GM21825 (cell line): ENCODE measurements at regions not wholly inside any gene's neighbourhood (a gene's known extent, or its start where the extent isn't known, plus 50 kb on each side); places are given as distances from the start of the nearest gene placed in this dataset.

Experiments used
- ATAC-seq: cut with Tn5 transposase; IDR thresholded peaks from one replicate; pipeline ENCODE4 v1.9.1; 2021; ENCODE audit warnings: mild to moderate bottlenecking, moderate library complexity; ENCODE audit not compliant: unreplicated experiment

- no peak for ATAC-seq
These were observed 147.9 kb upstream of the STXBP6 start for GRCh38 chr14:25197885-25198284.

DNA sequence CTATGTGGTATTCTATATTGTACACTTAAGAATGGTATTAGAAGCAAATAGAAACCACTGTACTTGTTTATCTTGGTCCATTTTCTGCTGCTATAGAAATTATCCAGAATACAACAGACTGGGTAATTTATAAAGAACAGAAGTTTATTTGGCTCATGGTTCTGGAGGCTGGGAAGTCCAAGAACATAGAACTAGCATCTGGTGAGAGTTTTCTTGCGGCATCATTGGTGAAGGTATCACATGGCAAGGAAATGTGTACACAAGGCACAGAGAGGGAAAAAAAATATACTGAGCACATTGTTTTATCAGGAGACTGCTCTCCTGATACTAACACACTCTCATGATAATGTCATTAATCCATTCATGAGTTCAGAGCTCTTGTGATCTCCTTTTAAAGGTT is 130.3 kb upstream of the STXBP6 start:
- ATAC-seq: no peak

DNA sequence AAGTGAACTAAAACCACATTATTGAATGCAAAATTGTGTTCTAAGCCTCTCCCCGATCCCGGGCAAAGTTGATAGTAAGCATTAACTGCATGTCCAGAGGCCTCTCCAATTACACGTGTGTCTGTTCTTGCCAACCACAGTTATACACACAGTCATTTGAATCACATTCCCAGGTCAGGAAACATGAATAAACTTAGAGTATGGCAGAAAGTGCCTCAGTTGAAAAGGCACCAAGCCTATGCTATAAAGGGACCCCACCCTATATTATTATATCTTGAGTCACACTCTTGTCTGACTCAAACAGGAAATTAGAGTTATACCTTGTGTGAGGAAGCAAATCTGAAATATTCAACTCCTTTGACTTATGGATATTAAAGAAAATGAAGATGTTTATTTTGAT is 128.3 kb upstream of the STXBP6 start:
- no peak for ATAC-seq

DNA sequence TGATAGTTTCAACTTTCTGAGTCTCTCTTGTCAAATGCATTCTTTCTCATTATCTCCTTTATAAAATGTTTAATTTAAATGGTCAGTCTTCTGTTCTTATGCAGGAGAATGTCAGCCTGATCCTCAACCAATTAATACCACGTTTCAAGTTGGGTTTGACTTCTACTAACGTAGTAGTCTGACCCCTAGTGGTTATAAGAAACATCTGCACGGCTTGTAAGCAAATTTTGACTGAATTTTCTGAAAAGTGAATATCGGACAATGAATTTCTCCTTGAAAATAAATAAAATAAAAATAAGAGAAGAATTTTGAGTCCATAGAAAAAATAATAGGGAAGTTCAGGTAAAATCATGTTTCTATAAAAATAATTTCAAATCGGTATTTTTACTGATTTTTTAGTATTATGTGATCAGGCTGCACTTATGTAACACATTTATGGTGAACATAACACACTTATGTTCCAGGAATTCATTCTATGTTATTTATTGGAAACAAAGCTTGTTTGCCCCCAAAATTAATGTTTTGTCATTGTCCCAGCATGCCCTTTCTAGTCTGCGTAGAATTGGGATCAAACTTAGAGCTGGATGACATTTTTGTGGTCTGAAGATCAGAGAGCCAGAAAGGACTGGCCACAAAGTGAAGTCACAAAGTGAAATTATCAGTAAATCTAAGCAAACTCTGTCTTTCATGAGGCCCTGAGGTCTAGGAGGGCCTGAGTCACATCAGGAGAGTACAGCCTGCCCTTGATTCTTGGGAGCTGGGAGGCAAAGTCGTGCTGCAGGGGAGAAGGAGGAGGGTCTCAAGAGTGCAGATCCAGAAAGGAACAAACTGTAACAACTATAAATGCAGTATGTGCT is 101.2 kb upstream of the STXBP6 start:
- ATAC-seq: no peak

DNA sequence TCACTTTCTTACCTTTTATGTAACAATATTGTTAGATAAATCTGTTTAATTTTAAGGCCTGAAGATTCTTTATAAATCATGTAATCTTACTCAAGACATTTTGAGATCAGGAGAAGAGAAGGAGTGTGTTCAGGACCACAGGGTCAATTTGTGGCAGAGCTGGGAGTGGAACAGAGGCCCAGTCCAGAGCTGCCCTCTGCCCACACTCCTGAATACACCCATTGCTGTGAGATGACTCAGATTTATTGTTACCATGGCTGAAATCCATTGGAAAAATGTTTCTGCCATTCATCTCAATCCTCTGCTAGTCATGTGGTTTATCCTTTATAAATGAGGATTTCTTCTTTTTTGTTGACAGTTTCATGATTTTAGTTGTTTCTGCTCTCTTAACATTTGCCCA is 100.5 kb upstream of the STXBP6 start:
- no peak for ATAC-seq

- ATAC-seq: no peak
These were observed 90.5 kb upstream of the STXBP6 start for GRCh38 chr14:25140411-25140810.

GRCh38 chr14:25136811-25137210 is 86.9 kb upstream of the STXBP6 start:
- ATAC-seq: no peak

GRCh38 chr14:25134184-25134583 is 84.2 kb upstream of the STXBP6 start:
- ATAC-seq: no peak

GRCh38 chr14:25132732-25133422 is 82.9 kb upstream of the STXBP6 start:
- ATAC-seq: peak; percentile 89

GRCh38 chr14:25132094-25132493 is 82.1 kb upstream of the STXBP6 start:
- no peak for ATAC-seq

GRCh38 chr14:25122843-25123242 is 72.9 kb upstream of the STXBP6 start:
- ATAC-seq: no peak

- no peak for ATAC-seq
These were observed 72.3 kb upstream of the STXBP6 start for GRCh38 chr14:25122211-25122610.

GRCh38 chr14:25121337-25122129 is 71.6 kb upstream of the STXBP6 start:
- no peak for ATAC-seq

- no peak for ATAC-seq
These were observed 70.3 kb upstream of the STXBP6 start for GRCh38 chr14:25120261-25120660.

- ATAC-seq: no peak
These were observed 68.7 kb upstream of the STXBP6 start for GRCh38 chr14:25118671-25119070.

- no peak for ATAC-seq
These were observed 67.4 kb upstream of the STXBP6 start for GRCh38 chr14:25117342-25117741.

DNA sequence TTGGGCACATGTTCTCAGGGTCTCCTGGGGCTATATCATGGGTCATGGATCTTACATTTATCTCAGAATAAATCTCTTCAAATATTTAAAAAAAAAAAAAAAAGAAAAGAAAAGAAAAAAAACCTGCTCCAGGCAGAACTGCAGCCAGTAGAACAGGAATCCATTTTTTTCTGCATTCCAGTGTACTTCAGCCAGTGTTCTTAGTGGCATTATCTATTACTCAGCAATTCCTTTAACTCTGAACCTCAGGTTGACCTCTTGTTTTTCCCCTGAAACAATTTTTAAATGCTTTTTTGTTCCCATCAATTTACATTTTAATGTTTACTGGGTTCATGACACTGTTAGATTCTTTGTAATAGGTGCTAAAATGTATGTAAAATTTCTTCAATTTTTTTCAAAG is 66.7 kb upstream of the STXBP6 start:
- no peak for ATAC-seq

GRCh38 chr14:25113394-25113793 is 63.4 kb upstream of the STXBP6 start:
- no peak for ATAC-seq

DNA sequence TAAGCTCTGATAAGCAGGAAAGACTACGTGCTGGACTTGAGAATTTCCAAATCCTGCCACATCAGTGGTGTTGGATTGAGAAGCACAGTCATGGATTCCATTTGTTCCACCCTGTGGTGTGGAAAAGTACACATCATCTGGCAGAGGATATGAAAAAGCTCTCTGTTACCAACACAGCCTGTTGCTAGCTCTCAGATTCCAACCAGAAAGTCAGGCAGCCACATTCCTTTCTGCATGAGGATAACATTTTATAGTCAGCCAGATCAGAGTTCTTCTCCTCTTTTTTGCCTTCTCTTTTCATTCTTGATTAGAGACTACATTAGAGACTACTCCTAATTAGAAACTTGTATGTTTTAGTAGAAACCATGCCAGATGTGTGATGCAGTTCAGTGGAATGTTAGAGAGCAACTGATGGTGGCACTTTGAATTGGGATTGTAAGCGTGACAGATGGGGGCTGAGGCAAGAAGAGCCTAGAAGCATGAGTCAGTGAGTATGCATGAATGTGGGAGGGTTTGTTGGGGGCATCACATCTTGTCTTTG is 61.2 kb upstream of the STXBP6 start:
- ATAC-seq: no peak

- no peak for ATAC-seq
These were observed 60.2 kb upstream of the STXBP6 start for GRCh38 chr14:25110106-25110505.

DNA sequence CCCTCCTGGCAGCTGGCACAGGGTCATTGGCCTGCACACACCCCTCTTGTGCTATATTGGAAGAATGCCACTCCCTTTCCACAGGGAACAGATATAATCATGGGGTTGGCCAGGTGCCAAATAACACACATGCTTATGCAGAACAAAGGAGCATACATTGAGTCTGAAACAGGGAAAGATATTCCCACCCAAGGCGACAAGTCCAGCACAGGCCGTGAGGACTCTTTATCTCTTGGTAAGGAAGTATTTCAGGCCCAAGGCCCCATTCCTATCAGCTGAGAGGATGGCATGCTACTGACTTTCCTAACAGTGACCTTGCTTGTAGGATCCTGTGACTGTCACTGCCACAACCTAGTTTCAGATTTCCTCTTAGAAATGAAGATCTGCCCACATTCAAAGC is 59.0 kb upstream of the STXBP6 start:
- no peak for ATAC-seq
